ENCODE measurements at regions not wholly inside any gene's neighbourhood (a gene's known extent, or its start where the extent isn't known, plus 50 kb on each side); places are given as distances from the start of the nearest gene placed in this dataset.

DNA sequence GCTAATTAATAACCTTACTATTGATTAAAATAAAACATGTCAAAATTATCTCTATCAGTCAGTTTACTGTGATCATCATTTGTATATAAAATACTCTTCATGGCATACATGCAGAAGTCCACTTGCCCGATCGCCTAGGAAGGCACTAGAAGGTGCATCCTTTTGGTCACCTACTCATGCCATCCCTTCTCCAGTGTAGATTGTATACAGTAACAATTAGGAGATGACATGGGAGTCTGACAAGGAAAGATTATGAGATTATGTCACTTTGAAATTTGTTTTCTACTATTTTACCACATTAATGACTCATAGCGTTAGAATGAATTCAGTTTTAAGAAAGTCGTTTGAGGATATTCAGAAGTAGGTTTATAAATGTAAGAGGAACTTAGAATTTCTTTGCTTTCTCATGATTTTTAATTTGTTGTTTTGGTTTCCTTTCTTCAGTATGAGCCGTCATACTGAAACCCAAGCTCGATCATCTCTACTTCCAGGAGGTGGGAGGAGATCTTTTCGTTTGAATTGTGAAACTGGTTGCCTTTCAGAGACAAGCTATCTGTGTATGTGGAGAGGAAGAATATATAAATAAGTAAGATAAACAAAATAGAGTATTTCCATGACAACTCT lies 51.1 kb upstream of the UNC5C start:
- DNase-seq (ENCODE audit: low spot score): no peak
- Histone ChIP-seq H3K27ac (ENCODE audit: poor library complexity, severe bottlenecking) (no peak overlapping the region), H3K4me3 (ENCODE audit: severe bottlenecking) (no peak overlapping the region), H3K9me3 (ENCODE audit: severe bottlenecking) (no peaks in the 10 kb centered on the region), H3K27me3 (ENCODE audit: insufficient read depth, poor library complexity, severe bottlenecking) (no peaks in the 10 kb centered on the region), H3K36me3 (ENCODE audit: low read depth) (no peaks in the 10 kb centered on the region), H3K4me1 (ENCODE audit: insufficient read depth, poor library complexity, severe bottlenecking) (no peaks in the 10 kb centered on the region)
- TF ChIP-seq, protein P1, sequence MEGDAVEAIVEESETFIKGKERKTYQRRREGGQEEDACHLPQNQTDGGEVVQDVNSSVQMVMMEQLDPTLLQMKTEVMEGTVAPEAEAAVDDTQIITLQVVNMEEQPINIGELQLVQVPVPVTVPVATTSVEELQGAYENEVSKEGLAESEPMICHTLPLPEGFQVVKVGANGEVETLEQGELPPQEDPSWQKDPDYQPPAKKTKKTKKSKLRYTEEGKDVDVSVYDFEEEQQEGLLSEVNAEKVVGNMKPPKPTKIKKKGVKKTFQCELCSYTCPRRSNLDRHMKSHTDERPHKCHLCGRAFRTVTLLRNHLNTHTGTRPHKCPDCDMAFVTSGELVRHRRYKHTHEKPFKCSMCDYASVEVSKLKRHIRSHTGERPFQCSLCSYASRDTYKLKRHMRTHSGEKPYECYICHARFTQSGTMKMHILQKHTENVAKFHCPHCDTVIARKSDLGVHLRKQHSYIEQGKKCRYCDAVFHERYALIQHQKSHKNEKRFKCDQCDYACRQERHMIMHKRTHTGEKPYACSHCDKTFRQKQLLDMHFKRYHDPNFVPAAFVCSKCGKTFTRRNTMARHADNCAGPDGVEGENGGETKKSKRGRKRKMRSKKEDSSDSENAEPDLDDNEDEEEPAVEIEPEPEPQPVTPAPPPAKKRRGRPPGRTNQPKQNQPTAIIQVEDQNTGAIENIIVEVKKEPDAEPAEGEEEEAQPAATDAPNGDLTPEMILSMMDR (IDR thresholded peaks at IDR 0.05; ENCODE audit: poor library complexity, severe bottlenecking): no peak
- ATAC-seq (ENCODE audit: low read depth): no peak
